ENCODE measurements at regions not wholly inside any gene's neighbourhood (a gene's known extent, or its start where the extent isn't known, plus 50 kb on each side); places are given as distances from the start of the nearest gene placed in this dataset.

- TF ChIP-seq CTCF (IDR thresholded peaks at IDR 0.05), result no peak
- TF ChIP-seq POLR2A (IDR thresholded peaks at IDR 0.05), result no peak
These were observed 633.1 kb upstream of the TYRP1 start for GRCh38 chr9:12060067-12060466.

All from vagina (tissue), 2 donors.